Gastroesophageal sphincter (tissue), 4 donors: ENCODE measurements at regions not wholly inside any gene's neighbourhood (a gene's known extent, or its start where the extent isn't known, plus 50 kb on each side); places are given as distances from the start of the nearest gene placed in this dataset.

Experiments used
- ATAC-seq: fragments of 150-250 bp; one replicate; pipeline ENCODE4 v1.9.1; 2016; ENCODE audit warnings: mild to moderate bottlenecking, moderate library complexity
- H3K27ac ChIP-seq, 4 donors: fragments of 200-600 bp; sonication (generic) in 3 of 4; 1 replicate in 3 of 4; 2 replicates in 1 of 4; pipeline ENCODE4 v1.5.1; 2016 to 2019
- H3K27me3 ChIP-seq: fragments of 200-600 bp; sonication (generic); one replicate; pipeline ENCODE4 v1.5.1; 2019
- H3K36me3 ChIP-seq, 2 donors: fragments of 200-600 bp; sonication (generic); one replicate each; pipeline ENCODE4 v1.5.1; 2019; ENCODE audit warnings: control low read depth in 1 of 2
- H3K4me1 ChIP-seq, 3 donors: fragments of 200-600 bp; sonication (generic); 1 replicate in 2 of 3; 2 replicates in 1 of 3; pipeline ENCODE4 v1.5.1; 2016 to 2019; ENCODE audit warnings: control low read depth in 2 of 3
- H3K4me3 ChIP-seq, 2 donors: fragments of 200-600 bp; sonication (generic); one replicate each; pipeline ENCODE4 v1.5.1; 2019; ENCODE audit warnings: mild to moderate bottlenecking in 1 of 2, moderate library complexity in 1 of 2
- H3K9me3 ChIP-seq, 3 donors: fragments of 200-600 bp; sonication (generic); one replicate each; pipeline ENCODE4 v1.5.1; 2017 to 2019; ENCODE audit warnings: control low read depth in 2 of 3
- CTCF ChIP-seq, 4 experiments: fragments of 200-600 bp in 2 of 4; fragments of 450-650 bp in 2 of 4; sonication (generic) in 1 of 4; IDR thresholded peaks; one replicate each; pipeline ENCODE4 v1.5.1; 2017 to 2019; ENCODE audit warnings: antibody characterized with exemption in 4 of 4, mild to moderate bottlenecking in 2 of 4, moderate library complexity in 2 of 4
- EP300 ChIP-seq: sonication (generic); formaldehyde crosslinking; IDR thresholded peaks from one replicate; pipeline ENCODE4 v1.6.1; 2017; ENCODE audit warnings: antibody characterized with exemption, mild to moderate bottlenecking
- POLR2A ChIP-seq, 2 donors: fragments of 450-650 bp; IDR thresholded peaks; one replicate each; pipeline ENCODE4 v1.6.1; 2017; ENCODE audit warnings: antibody characterized with exemption in 2 of 2, mild to moderate bottlenecking in 2 of 2, moderate library complexity in 1 of 2
- POLR2AphosphoS5 ChIP-seq: sonication (generic); formaldehyde crosslinking; IDR thresholded peaks from one replicate; pipeline ENCODE4 v1.6.1; 2017; ENCODE audit warnings: antibody characterized with exemption
- WGBS, 2 donors: methylation state at CpG; one replicate each; pipeline ENCODE4 v1.1.5; 2018; ENCODE audit warnings: low coverage in 1 of 2; 5-methylcytosine and 5-hydroxymethylcytosine counted together

GRCh38 chr18:61201511-61201910 lies 131.7 kb upstream of the CDH20 start:
- H3K4me3 ChIP-seq, result no peak overlapping the region
- 20 to 33% methylated on average over 2 of the region's 2 CpGs for WGBS, 2 donors
- no peak overlapping the region for H3K27ac ChIP-seq
- H3K27me3 ChIP-seq, result no peaks in the 10 kb centered on the region
- H3K36me3 ChIP-seq, result no peaks in the 10 kb centered on the region
- no peaks in the 10 kb centered on the region for H3K9me3 ChIP-seq
- ATAC-seq, result no peak
- H3K4me1 ChIP-seq, result no peaks in the 10 kb centered on the region
- no peak for TF ChIP-seq POLR2AphosphoS5
- TF ChIP-seq CTCF (IDR thresholded peaks at IDR 0.05), result no peak
- TF ChIP-seq EP300, result no peak
- TF ChIP-seq POLR2A (IDR thresholded peaks at IDR 0.05), result no peak

DNA sequence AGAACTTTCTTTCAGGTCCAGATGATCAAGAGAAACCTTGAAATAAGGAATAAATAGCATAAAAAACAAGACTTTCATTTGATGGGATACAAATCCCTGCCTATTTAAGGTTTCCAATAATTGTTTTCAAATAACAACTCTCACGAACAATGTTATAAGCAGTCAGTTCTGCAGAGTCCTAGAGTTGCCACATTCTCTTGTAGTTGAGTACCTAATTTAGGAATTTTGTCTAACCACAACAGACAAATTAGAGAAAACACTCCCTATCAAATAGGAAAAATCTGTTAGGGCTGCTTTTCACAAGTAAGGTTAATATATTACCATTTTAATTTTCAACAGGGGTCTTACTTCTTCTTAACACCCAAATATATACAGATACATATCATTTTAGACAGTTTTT lies 130.1 kb upstream of the CDH20 start:
- WGBS, 2 donors, result 71 to 83% methylated on average over 1 of the region's 1 CpG

DNA sequence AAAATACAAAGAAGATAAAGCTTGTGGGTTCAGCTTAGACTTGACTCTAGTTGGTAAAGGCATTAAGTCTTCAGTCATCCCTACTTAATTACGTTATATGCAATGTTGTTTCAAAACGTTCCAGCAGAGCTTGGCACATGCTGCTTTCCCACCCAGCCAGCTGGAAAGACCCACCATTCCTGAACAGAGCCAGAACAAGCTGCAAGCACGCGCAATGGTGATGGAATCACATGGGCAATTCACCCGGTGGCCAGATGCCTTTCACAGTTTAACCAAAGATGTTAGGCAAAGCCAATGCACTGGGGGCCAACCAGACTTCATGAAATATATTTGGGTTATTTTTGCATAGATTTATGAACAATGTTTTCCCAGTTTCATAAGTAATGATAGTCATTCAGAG lies 123.4 kb upstream of the CDH20 start:
- Histone ChIP-seq H3K27me3 (no peaks in the 10 kb centered on the region), H3K36me3 (no peaks in the 10 kb centered on the region), H3K27ac (no peak overlapping the region), H3K4me1 (no peaks in the 10 kb centered on the region), H3K9me3 (no peaks in the 10 kb centered on the region), H3K4me3 (no peak overlapping the region)
- ATAC-seq, result no peak
- WGBS, 2 donors, result 46 to 53% methylated on average over 4 to 5 of the region's 5 CpGs
- TF ChIP-seq POLR2AphosphoS5, result no peak
- TF ChIP-seq EP300, result no peak
- no peak for TF ChIP-seq POLR2A (IDR thresholded peaks at IDR 0.05)
- no peak for TF ChIP-seq CTCF (IDR thresholded peaks at IDR 0.05)

More for the DNA sequence above, 130.1 kb upstream of the CDH20 start:
- Histone ChIP-seq H3K27me3 (no peaks in the 10 kb centered on the region), H3K27ac (no peak overlapping the region), H3K9me3 (no peaks in the 10 kb centered on the region), H3K4me1 (no peaks in the 10 kb centered on the region), H3K4me3 (no peak overlapping the region), H3K36me3 (no peaks in the 10 kb centered on the region)
- TF ChIP-seq EP300, result no peak
- no peak for TF ChIP-seq POLR2AphosphoS5
- TF ChIP-seq CTCF (IDR thresholded peaks at IDR 0.05), result no peak
- no peak for TF ChIP-seq POLR2A (IDR thresholded peaks at IDR 0.05)
- ATAC-seq, result no peak

DNA sequence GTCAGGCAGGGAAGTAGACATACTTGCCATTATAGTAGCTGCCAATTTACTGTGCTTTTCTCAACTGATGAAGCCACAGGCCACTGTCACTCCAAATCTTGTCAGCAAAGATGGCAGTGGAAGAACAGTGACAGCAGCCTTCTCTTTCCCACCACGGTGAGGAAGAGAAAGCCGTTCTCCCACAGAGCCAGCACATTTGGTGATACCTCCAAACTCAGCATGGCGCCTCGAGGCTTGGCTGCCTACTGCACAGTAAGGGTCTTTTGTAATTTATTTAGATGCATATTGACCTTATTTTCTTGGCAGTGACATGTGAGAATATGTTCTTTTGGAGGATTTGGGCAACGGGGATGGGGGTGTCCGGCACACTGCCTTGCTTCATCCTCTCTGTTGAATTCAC lies 117.2 kb upstream of the CDH20 start:
- no peak for TF ChIP-seq CTCF (IDR thresholded peaks at IDR 0.05)
- no peak for TF ChIP-seq EP300
- no peak for TF ChIP-seq POLR2A (IDR thresholded peaks at IDR 0.05)
- no peak for TF ChIP-seq POLR2AphosphoS5
- ATAC-seq, result no peak
- no peaks in the 10 kb centered on the region for H3K4me1 ChIP-seq
- no peak overlapping the region for H3K4me3 ChIP-seq
- H3K9me3 ChIP-seq, result no peaks in the 10 kb centered on the region
- no peaks in the 10 kb centered on the region for H3K27me3 ChIP-seq
- no peaks in the 10 kb centered on the region for H3K36me3 ChIP-seq
- no peak overlapping the region for H3K27ac ChIP-seq
- 56 to 72% methylated on average over 3 to 5 of the region's 6 CpGs for WGBS, 2 donors

GRCh38 chr18:61222206-61222605 lies 111.0 kb upstream of the CDH20 start:
- Histone ChIP-seq H3K27me3 (no peaks in the 10 kb centered on the region), H3K9me3 (no peaks in the 10 kb centered on the region), H3K4me1 (no peaks in the 10 kb centered on the region), H3K27ac (no peak overlapping the region), H3K4me3 (no peak overlapping the region), H3K36me3 (no peaks in the 10 kb centered on the region)
- ATAC-seq, result no peak
- TF ChIP-seq POLR2AphosphoS5 (no peak), CTCF (IDR thresholded peaks at IDR 0.05) (no peak)
